ENCODE measurements at regions not wholly inside any gene's neighbourhood (a gene's known extent, or its start where the extent isn't known, plus 50 kb on each side); places are given as distances from the start of the nearest gene placed in this dataset.

- DNase-seq (ENCODE audit: low read depth in 4 of 4, low spot score in 2 of 4) = no peak
Measured at GRCh38 chr1:81410941-81411340, 389.8 kb upstream of the ADGRL2 start.

- DNase-seq (ENCODE audit: low read depth in 4 of 4, low spot score in 2 of 4) = no peak
Measured at GRCh38 chr1:81410351-81410750, 390.4 kb upstream of the ADGRL2 start.

GRCh38 chr1:81409780-81410274 lies 390.9 kb upstream of the ADGRL2 start:
- DNase-seq (ENCODE audit: low read depth in 4 of 4, low spot score in 2 of 4) = no peak

- DNase-seq (ENCODE audit: low read depth in 4 of 4, low spot score in 2 of 4) = no peak
Measured at GRCh38 chr1:81409262-81409661, 391.5 kb upstream of the ADGRL2 start.

GRCh38 chr1:81408419-81408818 lies 392.3 kb upstream of the ADGRL2 start:
- no peak for DNase-seq (ENCODE audit: low read depth in 4 of 4, low spot score in 2 of 4)

GRCh38 chr1:81407000-81407821 lies 393.5 kb upstream of the ADGRL2 start:
- no peak for DNase-seq (ENCODE audit: low read depth in 4 of 4, low spot score in 2 of 4)

- DNase-seq (ENCODE audit: low read depth in 4 of 4, low spot score in 2 of 4) = no peak
Measured at GRCh38 chr1:81406292-81406999, 394.3 kb upstream of the ADGRL2 start.

- DNase-seq (ENCODE audit: low read depth in 4 of 4, low spot score in 2 of 4) = no peak
Measured at GRCh38 chr1:81398041-81398440, 402.7 kb upstream of the ADGRL2 start.

GRCh38 chr1:81392526-81393226 lies 408.1 kb upstream of the ADGRL2 start:
- DNase-seq (ENCODE audit: low read depth in 4 of 4, low spot score in 2 of 4) = no peak

- DNase-seq (ENCODE audit: low read depth in 4 of 4, low spot score in 2 of 4) = no peak
Measured at GRCh38 chr1:81391125-81391828, 409.5 kb upstream of the ADGRL2 start.

- DNase-seq (ENCODE audit: low read depth in 4 of 4, low spot score in 2 of 4) = no peak
Measured at GRCh38 chr1:81388435-81388834, 412.3 kb upstream of the ADGRL2 start.

- DNase-seq (ENCODE audit: low read depth in 4 of 4, low spot score in 2 of 4) = no peak
Measured at GRCh38 chr1:81387446-81387845, 413.3 kb upstream of the ADGRL2 start.

GRCh38 chr1:81382561-81382960 lies 418.2 kb upstream of the ADGRL2 start:
- no peak for DNase-seq (ENCODE audit: low read depth in 4 of 4, low spot score in 2 of 4)

- no peak for DNase-seq (ENCODE audit: low read depth in 4 of 4, low spot score in 2 of 4)
Measured at GRCh38 chr1:81381881-81382280, 418.9 kb upstream of the ADGRL2 start.

- DNase-seq (ENCODE audit: low read depth in 4 of 4, low spot score in 2 of 4) = no peak
Measured at GRCh38 chr1:81380436-81380835, 420.3 kb upstream of the ADGRL2 start.

GRCh38 chr1:81379430-81379829 lies 421.3 kb upstream of the ADGRL2 start:
- DNase-seq (ENCODE audit: low read depth in 4 of 4, low spot score in 2 of 4) = no peak

- no peak for DNase-seq (ENCODE audit: low read depth in 4 of 4, low spot score in 2 of 4)
Measured at GRCh38 chr1:81377406-81377805, 423.3 kb upstream of the ADGRL2 start.

- DNase-seq (ENCODE audit: low read depth in 4 of 4, low spot score in 2 of 4) = no peak
Measured at GRCh38 chr1:81375884-81376548, 424.7 kb upstream of the ADGRL2 start.

GRCh38 chr1:81374481-81374880 lies 426.3 kb upstream of the ADGRL2 start:
- no peak for DNase-seq (ENCODE audit: low read depth in 4 of 4, low spot score in 2 of 4)

- DNase-seq (ENCODE audit: low read depth in 4 of 4, low spot score in 2 of 4) = no peak
Measured at GRCh38 chr1:81371864-81372263, 428.9 kb upstream of the ADGRL2 start.
